H9 (cell line): ENCODE measurements at regions not wholly inside any gene's neighbourhood (a gene's known extent, or its start where the extent isn't known, plus 50 kb on each side); places are given as distances from the start of the nearest gene placed in this dataset.

Experiments used
- DNase-seq: peaks from one replicate; pipeline ENCODE4 v3.0.0-alpha.2; 2017
- H2AFZ ChIP-seq: one replicate; pipeline ENCODE4 v1.6.1; 2013; ENCODE audit warnings: mild to moderate bottlenecking, low read length, control low read depth, moderate library complexity
- H2AK5ac ChIP-seq: 2 replicates; pipeline ENCODE4 v1.6.1; 2013; ENCODE audit warnings: low read length, control low read depth, mixed read lengths; ENCODE audit not compliant: insufficient read length
- H2BK120ac ChIP-seq: one replicate; pipeline ENCODE4 v1.6.1; 2013; ENCODE audit warnings: low read depth, mild to moderate bottlenecking, low read length, control low read depth, inconsistent platforms; ENCODE audit not compliant: poor library complexity, severe bottlenecking
- H2BK12ac ChIP-seq: 2 replicates; pipeline ENCODE4 v1.6.1; 2013; ENCODE audit warnings: low read length, control low read depth, mixed read lengths, low read depth; ENCODE audit not compliant: insufficient read length
- H2BK15ac ChIP-seq: 2 replicates; pipeline ENCODE4 v1.6.1; 2013; ENCODE audit warnings: low read depth, low read length, control low read depth
- H2BK20ac ChIP-seq: one replicate; pipeline ENCODE4 v1.6.1; 2013; ENCODE audit warnings: low read depth, mild to moderate bottlenecking, low read length, control low read depth, inconsistent platforms; ENCODE audit not compliant: poor library complexity, severe bottlenecking
- H2BK5ac ChIP-seq: 2 replicates; pipeline ENCODE4 v1.6.1; 2013; ENCODE audit warnings: low read length, control low read depth, mixed read lengths; ENCODE audit not compliant: insufficient read length
- H3K14ac ChIP-seq: 2 replicates; pipeline ENCODE4 v1.6.1; 2013; ENCODE audit warnings: low read length, control low read depth; ENCODE audit not compliant: insufficient read depth
- H3K18ac ChIP-seq: 2 replicates; pipeline ENCODE4 v1.6.1; 2013; ENCODE audit warnings: low read depth, mild to moderate bottlenecking, mixed read lengths, low read length, control low read depth; ENCODE audit not compliant: insufficient read length
- H3K23ac ChIP-seq: 2 replicates; pipeline ENCODE4 v1.6.1; 2013; ENCODE audit warnings: low read length, control low read depth, mixed read lengths, low read depth; ENCODE audit not compliant: insufficient read length
- H3K23me2 ChIP-seq: 2 replicates; pipeline ENCODE4 v1.6.1; 2013; ENCODE audit warnings: low read depth, mild to moderate bottlenecking, mixed read lengths, low read length, control low read depth; ENCODE audit not compliant: insufficient read length, poor library complexity, severe bottlenecking
- H3K27ac ChIP-seq: 2 replicates; pipeline ENCODE4 v1.5.1; 2013; ENCODE audit warnings: low read length, control low read depth, mixed read lengths, low read depth; ENCODE audit not compliant: insufficient read length
- H3K27me3 ChIP-seq: 2 replicates; pipeline ENCODE4 v1.6.1; 2013; ENCODE audit warnings: low read length, control low read depth, inconsistent platforms; ENCODE audit not compliant: insufficient read depth
- H3K4ac ChIP-seq: 2 replicates; pipeline ENCODE4 v1.6.1; 2013; ENCODE audit warnings: low read depth, mild to moderate bottlenecking, control low read depth, inconsistent platforms, low read length, moderate library complexity
- H3K4me1 ChIP-seq: 2 replicates; pipeline ENCODE4 v1.6.1; 2013; ENCODE audit warnings: low read length, control low read depth, inconsistent platforms; ENCODE audit not compliant: insufficient read depth
- H3K4me2 ChIP-seq: 2 replicates; pipeline ENCODE4 v1.6.1; 2013; ENCODE audit warnings: low read length, control low read depth, mixed read lengths; ENCODE audit not compliant: insufficient read length, insufficient read depth
- H3K56ac ChIP-seq: 2 replicates; pipeline ENCODE4 v1.6.1; 2013; ENCODE audit warnings: low read depth, mild to moderate bottlenecking, mixed read lengths, low read length, control low read depth; ENCODE audit not compliant: insufficient read length
- H3K79me1 ChIP-seq: 2 replicates; pipeline ENCODE4 v1.6.1; 2013; ENCODE audit warnings: low read depth, mild to moderate bottlenecking, moderate library complexity, low read length, control low read depth, inconsistent platforms; ENCODE audit not compliant: insufficient read depth, poor library complexity, severe bottlenecking
- H3K79me2 ChIP-seq: 2 replicates; pipeline ENCODE4 v1.6.1; 2013; ENCODE audit warnings: low read length, control low read depth, inconsistent platforms; ENCODE audit not compliant: insufficient read depth
- H3K9ac ChIP-seq: 2 replicates; pipeline ENCODE4 v1.6.1; 2013; ENCODE audit warnings: low read length, control low read depth, mixed read lengths; ENCODE audit not compliant: insufficient read length; ENCODE audit errors: extremely low read depth
- H3K9me3 ChIP-seq: one replicate; pipeline ENCODE4 v1.6.1; 2013; ENCODE audit warnings: low read depth, low read length, inconsistent platforms; ENCODE audit not compliant: control insufficient read depth
- H3T11ph ChIP-seq: one replicate; pipeline ENCODE4 v1.6.1; 2013; ENCODE audit warnings: mild to moderate bottlenecking, low read length, control low read depth, inconsistent platforms
- H4K20me1 ChIP-seq: one replicate; pipeline ENCODE4 v1.6.1; 2013; ENCODE audit not compliant: control insufficient read depth, insufficient read length, insufficient read depth
- H4K5ac ChIP-seq: 2 replicates; pipeline ENCODE4 v1.6.1; 2013; ENCODE audit warnings: low read depth, mild to moderate bottlenecking, mixed read lengths, low read length, control low read depth; ENCODE audit not compliant: insufficient read length
- H4K8ac ChIP-seq: replicated peaks from 2 replicates; pipeline ENCODE4 v1.6.1; 2013; ENCODE audit warnings: low read length, control low read depth, mixed read lengths, low read depth; ENCODE audit not compliant: insufficient read length
- H4K91ac ChIP-seq: 2 replicates; pipeline ENCODE4 v1.6.1; 2013; ENCODE audit warnings: low read depth, mild to moderate bottlenecking, moderate library complexity, mixed read lengths, low read length, control low read depth; ENCODE audit not compliant: insufficient read length
- H3K27ac Mint-ChIP-seq, 3 experiments: 2 replicates in 2 of 3; 3 replicates in 1 of 3; pipeline ENCODE4 v1.8.0; 2020 to 2021; ENCODE audit warnings: mixed read lengths in 3 of 3, mild to moderate bottlenecking in 1 of 3, moderate library complexity in 1 of 3
- H3K27me3 Mint-ChIP-seq: 2 replicates; pipeline ENCODE4 v1.8.0; 2021; ENCODE audit warnings: low read depth, mild to moderate bottlenecking, moderate library complexity, mixed read lengths
- H3K36me3 Mint-ChIP-seq, 3 experiments: 2 replicates in 2 of 3; 3 replicates in 1 of 3; pipeline ENCODE4 v1.8.0; 2020 to 2021; ENCODE audit warnings: low read depth in 3 of 3, mixed read lengths in 3 of 3; ENCODE audit not compliant: insufficient read depth in 1 of 3
- H3K4me1 Mint-ChIP-seq, 2 experiments: 2 replicates each; pipeline ENCODE4 v1.8.0; 2020; ENCODE audit warnings: mixed read lengths in 2 of 2
- H3K4me3 Mint-ChIP-seq, 2 experiments: 2 replicates in 1 of 2; 3 replicates in 1 of 2; pipeline ENCODE4 v1.8.0; 2020 to 2021; ENCODE audit warnings: mild to moderate bottlenecking in 2 of 2, mixed read lengths in 2 of 2, moderate library complexity in 1 of 2
- H3K9me3 Mint-ChIP-seq, 2 experiments: 2 replicates in 1 of 2; 3 replicates in 1 of 2; pipeline ENCODE4 v1.8.0; 2020; ENCODE audit warnings: mild to moderate bottlenecking in 2 of 2, mixed read lengths in 2 of 2, moderate library complexity in 1 of 2
- WGBS: extraction: QIAGEN DNeasy Blood & Tissue Kit; methylation state at CpG from one replicate; pipeline ENCODE4 v1.1.7; 2013; ENCODE audit warnings: missing lambda C conversion rate, low lambda C conversion rate, mixed read lengths; ENCODE audit not compliant: insufficient read length; ENCODE audit errors: extremely low coverage; 5-methylcytosine and 5-hydroxymethylcytosine counted together
- TF ChIP-seq, protein P1 (sequence below): fragments of 200-600 bp; sonication (generic); conservative IDR thresholded peaks from 3 replicates; pipeline ENCODE4 v1.8.0; 2021; ENCODE audit warnings: antibody characterized with exemption, mild to moderate bottlenecking

DNA sequence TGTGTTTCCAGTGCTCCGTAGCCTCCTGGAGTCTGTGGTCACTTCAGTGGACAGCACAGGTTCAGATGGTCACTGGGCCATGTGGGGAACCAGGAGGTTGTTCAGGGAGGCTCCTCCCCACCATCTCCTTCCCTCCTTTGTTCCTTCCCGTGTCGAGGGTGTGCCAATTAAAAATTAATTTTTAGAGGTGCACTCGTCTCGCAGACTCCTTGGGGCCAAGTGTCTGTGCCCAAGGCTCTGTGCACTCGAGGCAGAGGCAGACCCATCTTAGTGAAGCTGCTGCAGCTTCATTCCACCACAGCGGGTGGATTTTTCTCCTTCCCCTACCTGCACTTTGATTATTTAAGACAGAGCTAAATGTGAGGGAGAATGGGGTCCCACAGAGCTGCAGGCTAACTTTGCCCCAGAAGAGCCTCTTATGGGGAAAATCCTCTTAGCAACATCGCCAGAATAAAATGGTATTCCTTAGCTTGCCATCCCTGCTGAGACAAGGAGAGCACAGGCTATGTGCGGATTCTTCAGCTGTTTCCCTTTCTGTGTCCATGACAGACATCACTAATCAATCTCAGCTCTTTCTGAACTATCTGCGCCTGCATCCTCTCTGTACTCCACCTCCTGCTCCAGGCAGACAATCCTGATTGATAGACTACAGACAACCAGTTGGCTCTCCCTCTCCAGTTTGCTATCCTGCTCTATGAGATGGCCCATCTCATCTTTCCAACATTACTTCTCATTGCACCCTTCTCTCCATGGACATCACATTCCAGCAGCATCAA, 159.5 kb downstream of the VRK1 start:
- no peak for DNase-seq

More for the DNA sequence above, 159.5 kb downstream of the VRK1 start:
- H4K8ac ChIP-seq: no peak overlapping the region
- Mint-ChIP-seq H3K4me3 (no peak overlapping the region), H3K27me3 (no peaks in the 10 kb centered on the region), H3K27ac (no peak overlapping the region), H3K9me3 (peaks cover 7% of the 10 kb centered on the region in 2 experiments; a peak in 2 of 5 replicates), H3K36me3 (peaks cover 2 to 12% (median 4%) of the 10 kb centered on the region in 3 experiments; a peak in 4 of 7 replicates), H3K4me1 (peaks cover 9 to 17% of the 10 kb centered on the region in 2 experiments)
- H3K9ac ChIP-seq: no peak overlapping the region
- no peak overlapping the region for H2BK120ac ChIP-seq
- H3K27ac ChIP-seq: no peak overlapping the region
- H2AFZ ChIP-seq: no peak overlapping the region
- H4K91ac ChIP-seq: no peak overlapping the region
- no peaks in the 10 kb centered on the region for H3K27me3 ChIP-seq
- H3K23me2 ChIP-seq: no peaks in the 10 kb centered on the region
- TF ChIP-seq, protein P1, sequence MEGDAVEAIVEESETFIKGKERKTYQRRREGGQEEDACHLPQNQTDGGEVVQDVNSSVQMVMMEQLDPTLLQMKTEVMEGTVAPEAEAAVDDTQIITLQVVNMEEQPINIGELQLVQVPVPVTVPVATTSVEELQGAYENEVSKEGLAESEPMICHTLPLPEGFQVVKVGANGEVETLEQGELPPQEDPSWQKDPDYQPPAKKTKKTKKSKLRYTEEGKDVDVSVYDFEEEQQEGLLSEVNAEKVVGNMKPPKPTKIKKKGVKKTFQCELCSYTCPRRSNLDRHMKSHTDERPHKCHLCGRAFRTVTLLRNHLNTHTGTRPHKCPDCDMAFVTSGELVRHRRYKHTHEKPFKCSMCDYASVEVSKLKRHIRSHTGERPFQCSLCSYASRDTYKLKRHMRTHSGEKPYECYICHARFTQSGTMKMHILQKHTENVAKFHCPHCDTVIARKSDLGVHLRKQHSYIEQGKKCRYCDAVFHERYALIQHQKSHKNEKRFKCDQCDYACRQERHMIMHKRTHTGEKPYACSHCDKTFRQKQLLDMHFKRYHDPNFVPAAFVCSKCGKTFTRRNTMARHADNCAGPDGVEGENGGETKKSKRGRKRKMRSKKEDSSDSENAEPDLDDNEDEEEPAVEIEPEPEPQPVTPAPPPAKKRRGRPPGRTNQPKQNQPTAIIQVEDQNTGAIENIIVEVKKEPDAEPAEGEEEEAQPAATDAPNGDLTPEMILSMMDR: no peak
- H3K9me3 ChIP-seq: no peaks in the 10 kb centered on the region
- H3K4me1 ChIP-seq: no peaks in the 10 kb centered on the region
- no peak overlapping the region for H2BK12ac ChIP-seq
- no peak overlapping the region for H3K14ac ChIP-seq
- no peaks in the 10 kb centered on the region for H4K20me1 ChIP-seq
- no peak overlapping the region for H3K23ac ChIP-seq
- no peak overlapping the region for H3K4me2 ChIP-seq
- H2AK5ac ChIP-seq: no peak overlapping the region
- H4K5ac ChIP-seq: no peak overlapping the region
- no peak overlapping the region for H2BK20ac ChIP-seq
- H3T11ph ChIP-seq: no peak overlapping the region
- no peaks in the 10 kb centered on the region for H3K79me2 ChIP-seq
- H3K56ac ChIP-seq: no peak overlapping the region
- no peak overlapping the region for H2BK15ac ChIP-seq
- H3K18ac ChIP-seq: no peak overlapping the region
- no CpG with 5 or more reads among the region's 10 CpGs for WGBS
- no peaks in the 10 kb centered on the region for H3K79me1 ChIP-seq
- H3K4ac ChIP-seq: no peak overlapping the region
- no peak overlapping the region for H2BK5ac ChIP-seq
